Mesodermal cell (in vitro differentiated cells): ENCODE measurements at regions not wholly inside any gene's neighbourhood (a gene's known extent, or its start where the extent isn't known, plus 50 kb on each side); places are given as distances from the start of the nearest gene placed in this dataset.

ENCODE experiments used
- H3K27ac ChIP-seq: 2 replicates; pipeline ENCODE4 v1.7.0; 2013; ENCODE audit warnings: mild to moderate bottlenecking, low read depth, low read length, moderate library complexity; ENCODE audit not compliant: severe bottlenecking
- H3K36me3 ChIP-seq: 2 replicates; pipeline ENCODE4 v1.7.1; 2013; ENCODE audit warnings: mild to moderate bottlenecking, low read length, moderate library complexity; ENCODE audit not compliant: control insufficient read depth, insufficient read depth
- H3K4me1 ChIP-seq: one replicate; pipeline ENCODE4 v1.7.1; 2013; ENCODE audit warnings: mild to moderate bottlenecking, low read length; ENCODE audit not compliant: insufficient read depth, control insufficient read depth, poor library complexity, severe bottlenecking
- H3K4me3 ChIP-seq: 2 replicates; pipeline ENCODE4 v1.7.0; 2013; ENCODE audit warnings: low read length, control low read depth, mild to moderate bottlenecking; ENCODE audit not compliant: insufficient read depth, poor library complexity, severe bottlenecking; ENCODE audit errors: extremely low read depth
- H3K9me3 ChIP-seq: 2 replicates; pipeline ENCODE4 v1.7.1; 2013; ENCODE audit warnings: mild to moderate bottlenecking, low read length, moderate library complexity; ENCODE audit not compliant: control insufficient read depth
- WGBS, 2 experiments: methylation state at CpG; one replicate each; pipeline ENCODE4 v1.1.5; 2013; ENCODE audit warnings: missing lambda C conversion rate in 2 of 2; ENCODE audit not compliant: insufficient coverage in 2 of 2; 5-methylcytosine and 5-hydroxymethylcytosine counted together

GRCh38 chrX:129123795-129124194, 399.5 kb downstream of the SMARCA1 start:
- no peak overlapping the region for H3K27ac ChIP-seq
- H3K9me3 ChIP-seq = no peaks in the 10 kb centered on the region
- no peak overlapping the region for H3K4me3 ChIP-seq
- WGBS, 2 experiments = 92 to 100% methylated on average over 1 to 2 of the region's 6 CpGs
- no peaks in the 10 kb centered on the region for H3K4me1 ChIP-seq
- H3K36me3 ChIP-seq = no peaks in the 10 kb centered on the region

DNA sequence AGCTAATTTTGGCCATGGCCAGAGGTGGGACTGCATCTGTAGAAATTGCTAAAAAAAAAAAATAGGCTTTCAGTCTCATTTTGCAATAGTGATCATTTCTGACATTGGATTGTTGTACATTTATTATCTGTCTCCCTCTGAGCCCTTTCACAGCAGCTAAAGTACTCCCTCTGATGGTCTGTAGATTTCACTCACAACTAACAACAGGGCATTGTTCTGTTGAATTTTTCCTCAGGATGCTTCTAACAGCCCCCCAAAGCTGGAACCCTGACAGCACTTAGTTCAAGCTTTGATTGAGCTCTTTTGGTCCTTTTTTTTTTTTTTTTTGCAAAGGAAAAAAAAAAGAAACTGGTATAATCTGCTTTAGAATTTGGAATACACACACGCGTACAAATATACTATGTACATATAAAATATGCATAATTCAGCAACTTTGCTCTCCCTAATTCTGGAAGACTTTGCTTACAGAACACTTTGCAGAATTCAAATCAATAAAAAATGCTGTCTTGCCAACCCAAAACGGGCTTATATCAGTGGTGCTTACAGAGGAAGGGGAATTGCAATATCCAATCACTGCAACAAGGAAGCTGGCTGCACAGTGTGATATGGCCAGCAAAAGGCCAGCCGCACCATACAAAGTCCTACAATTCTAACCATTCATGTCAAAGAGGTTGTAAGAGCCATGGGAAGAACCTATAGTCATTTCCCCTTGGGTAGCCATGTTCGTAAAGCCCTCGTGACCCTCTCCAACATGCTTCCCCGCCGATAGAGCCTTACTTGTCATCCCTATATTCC, 406.4 kb downstream of the SMARCA1 start:
- no peaks in the 10 kb centered on the region for H3K9me3 ChIP-seq
- no peaks in the 10 kb centered on the region for H3K4me1 ChIP-seq
- H3K4me3 ChIP-seq = no peak overlapping the region
- no peaks in the 10 kb centered on the region for H3K36me3 ChIP-seq
- 85 to 100% methylated on average over 2 to 4 of the region's 8 CpGs for WGBS, 2 experiments
- H3K27ac ChIP-seq = no peak overlapping the region

DNA sequence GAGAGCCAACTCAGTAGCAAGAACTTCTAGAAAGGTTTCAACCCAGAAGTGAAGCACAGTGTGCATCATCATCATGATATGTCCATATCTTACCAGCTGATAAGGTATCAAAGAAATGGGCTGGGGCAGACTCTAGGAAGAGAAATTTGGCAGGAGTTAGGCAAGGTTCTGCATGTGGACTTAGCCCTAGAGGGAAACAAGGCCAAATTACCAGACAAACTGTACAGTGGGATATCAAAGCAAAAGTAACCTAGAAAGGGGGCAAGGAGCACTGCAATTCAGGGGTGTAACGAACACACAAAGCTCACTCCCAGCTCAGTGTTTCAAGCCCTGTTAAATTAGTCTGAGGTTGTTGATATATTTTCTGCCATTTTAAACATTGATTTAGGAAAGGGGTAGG, 407.4 kb downstream of the SMARCA1 start:
- no CpG with 5 or more reads among the region's 1 CpG for WGBS, 2 experiments
- H3K36me3 ChIP-seq = no peaks in the 10 kb centered on the region
- no peak overlapping the region for H3K27ac ChIP-seq
- H3K4me3 ChIP-seq = no peak overlapping the region
- no peaks in the 10 kb centered on the region for H3K9me3 ChIP-seq
- H3K4me1 ChIP-seq = no peaks in the 10 kb centered on the region

GRCh38 chrX:129115104-129115503, 408.2 kb downstream of the SMARCA1 start:
- no peaks in the 10 kb centered on the region for H3K36me3 ChIP-seq
- no peak overlapping the region for H3K4me3 ChIP-seq
- no peak overlapping the region for H3K27ac ChIP-seq
- no peaks in the 10 kb centered on the region for H3K4me1 ChIP-seq
- no peaks in the 10 kb centered on the region for H3K9me3 ChIP-seq
- WGBS, 2 experiments = no CpG with 5 or more reads among the region's 1 CpG

DNA sequence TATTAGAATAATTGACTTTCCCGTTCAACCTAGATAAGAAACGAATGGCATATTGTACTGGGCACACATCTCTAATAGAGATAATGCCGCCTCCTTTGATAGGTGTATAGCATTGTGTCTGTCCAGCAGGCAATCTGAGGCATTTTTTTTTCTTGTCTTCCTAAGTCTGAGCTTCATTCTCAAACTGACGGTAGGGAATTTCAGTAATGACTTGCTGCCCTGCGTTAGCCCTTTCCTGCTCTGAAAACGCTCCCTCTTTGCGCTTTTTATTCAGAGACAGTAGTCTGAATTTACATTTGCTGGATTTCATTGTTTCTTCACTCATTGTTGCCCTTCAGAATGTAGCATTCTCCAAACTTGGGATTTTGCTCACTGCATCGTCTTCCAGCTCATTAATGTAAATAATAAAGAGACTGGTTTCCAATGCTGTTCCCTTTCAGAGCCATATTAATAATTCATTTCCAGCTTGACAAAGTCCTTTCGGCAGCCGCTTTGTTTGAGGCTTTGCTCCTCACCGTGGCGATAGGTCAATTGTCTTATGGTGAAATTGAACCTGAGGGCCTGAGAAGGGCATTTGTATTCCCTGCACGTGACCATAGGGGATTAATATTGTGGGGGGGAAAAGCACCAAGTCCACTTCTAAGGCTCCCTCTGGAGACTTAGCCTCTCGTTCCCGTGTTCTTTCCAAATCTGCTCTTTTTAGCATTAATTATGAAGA, 412.1 kb downstream of the SMARCA1 start:
- H3K4me1 ChIP-seq = no peaks in the 10 kb centered on the region
- no peak overlapping the region for H3K27ac ChIP-seq
- 75 to 89% methylated on average over 2 to 3 of the region's 15 CpGs for WGBS, 2 experiments
- no peak overlapping the region for H3K4me3 ChIP-seq
- no peaks in the 10 kb centered on the region for H3K9me3 ChIP-seq
- H3K36me3 ChIP-seq = no peaks in the 10 kb centered on the region

- H3K4me1 ChIP-seq = no peaks in the 10 kb centered on the region
These were observed 414.4 kb downstream of the SMARCA1 start for GRCh38 chrX:129108936-129109335.

DNA sequence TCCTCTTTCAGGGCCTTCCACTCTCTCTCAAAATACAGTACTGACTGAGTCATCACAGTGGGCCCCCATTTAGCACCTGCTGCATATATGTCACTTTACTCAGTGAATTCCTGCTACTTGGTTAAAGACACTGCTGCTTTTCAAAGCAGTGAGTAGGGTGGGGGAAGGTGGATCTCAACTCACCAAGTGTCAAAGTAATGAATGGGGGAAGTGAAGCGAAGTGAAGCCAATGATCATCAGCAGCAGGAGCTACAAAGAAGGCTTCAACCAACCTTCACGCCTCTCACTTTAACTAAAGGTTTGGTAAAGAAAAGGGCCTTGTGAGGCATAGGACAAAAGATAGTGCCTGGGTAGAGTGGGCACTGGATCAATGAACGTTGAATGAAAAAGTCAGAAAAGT, 424.1 kb downstream of the SMARCA1 start:
- Histone ChIP-seq H3K36me3 (no peaks in the 10 kb centered on the region), H3K9me3 (no peaks in the 10 kb centered on the region), H3K4me1 (no peaks in the 10 kb centered on the region), H3K27ac (no peak overlapping the region), H3K4me3 (no peak overlapping the region)
- no CpG with 5 or more reads among the region's 3 CpGs for WGBS, 2 experiments

More at GRCh38 chrX:129108936-129109335, 414.4 kb downstream of the SMARCA1 start:
- no peaks in the 10 kb centered on the region for H3K9me3 ChIP-seq
- WGBS, 2 experiments = 100% methylated on average over 1 of the region's 4 CpGs; no CpG with 5 or more reads in 1 of the 2 experiments
- H3K36me3 ChIP-seq = no peaks in the 10 kb centered on the region
- H3K4me3 ChIP-seq = no peak overlapping the region
- H3K27ac ChIP-seq = no peak overlapping the region

DNA sequence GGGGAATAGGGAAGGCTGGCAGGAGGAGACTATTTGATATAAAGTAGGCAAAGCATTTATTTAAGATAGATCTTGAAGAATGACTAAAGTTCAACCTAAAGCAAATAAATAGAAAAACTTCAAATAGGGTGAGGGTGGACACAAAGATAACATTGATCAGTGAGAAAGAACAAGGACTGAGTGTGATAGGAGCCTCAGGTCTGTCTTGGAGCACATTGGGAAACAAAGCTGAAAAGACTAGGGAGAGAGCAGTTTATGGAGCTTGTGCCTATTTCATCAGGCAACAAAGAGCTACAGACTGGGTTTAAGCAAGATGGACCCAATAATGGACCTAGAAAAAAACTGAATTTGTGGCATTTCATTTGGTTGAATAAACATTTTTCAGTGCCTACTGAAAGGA, 425.6 kb downstream of the SMARCA1 start:
- H3K36me3 ChIP-seq = no peaks in the 10 kb centered on the region
- no peak overlapping the region for H3K27ac ChIP-seq
- H3K4me3 ChIP-seq = no peak overlapping the region
- H3K4me1 ChIP-seq = no peaks in the 10 kb centered on the region
- H3K9me3 ChIP-seq = no peaks in the 10 kb centered on the region

- Histone ChIP-seq H3K4me3 (no peak overlapping the region), H3K4me1 (no peaks in the 10 kb centered on the region), H3K27ac (no peak overlapping the region), H3K9me3 (no peaks in the 10 kb centered on the region), H3K36me3 (no peaks in the 10 kb centered on the region)
- 43 to 80% methylated on average over 1 of the region's 2 CpGs for WGBS, 2 experiments
These were observed 429.6 kb downstream of the SMARCA1 start for GRCh38 chrX:129093706-129094105.

GRCh38 chrX:129092757-129093156, 430.5 kb downstream of the SMARCA1 start:
- H3K9me3 ChIP-seq = no peaks in the 10 kb centered on the region
- H3K4me1 ChIP-seq = no peaks in the 10 kb centered on the region
- no peaks in the 10 kb centered on the region for H3K36me3 ChIP-seq
- H3K4me3 ChIP-seq = no peak overlapping the region
- no peak overlapping the region for H3K27ac ChIP-seq

DNA sequence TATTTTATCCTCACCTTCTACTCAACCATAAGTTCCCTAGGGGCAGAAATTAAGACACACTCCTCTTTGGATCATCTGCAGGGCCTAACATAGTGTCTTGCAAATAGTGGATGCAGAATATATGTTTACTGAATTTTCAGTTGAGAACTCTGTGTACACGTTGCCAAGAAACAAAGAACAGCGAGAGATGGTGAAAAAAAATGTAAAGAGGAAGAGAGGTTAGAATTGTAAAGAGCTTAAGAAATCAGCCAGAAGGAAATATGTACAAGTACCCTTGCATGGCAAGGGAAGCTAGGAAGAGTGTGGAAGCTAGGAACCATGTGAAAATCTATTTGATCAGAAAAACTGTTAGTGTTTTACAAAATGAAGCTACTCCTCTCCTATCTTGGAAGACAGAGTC, 431.0 kb downstream of the SMARCA1 start:
- 55 to 67% methylated on average over 2 of the region's 2 CpGs for whole genome bisulfite sequencing, 2 experiments
- Histone ChIP-seq H3K36me3 (no peaks in the 10 kb centered on the region), H3K4me3 (no peak overlapping the region), H3K9me3 (no peaks in the 10 kb centered on the region), H3K27ac (no peak overlapping the region), H3K4me1 (no peaks in the 10 kb centered on the region)
